GM20000 (cell line): ENCODE measurements at regions not wholly inside any gene's neighbourhood (a gene's known extent, or its start where the extent isn't known, plus 50 kb on each side); places are given as distances from the start of the nearest gene placed in this dataset.

Experiments used
- DNase-seq: peaks from one replicate; pipeline ENCODE4 v3.0.0; 2012; ENCODE audit warnings: low spot score
- TF ChIP-seq, protein P1 (sequence below): IDR thresholded peaks from 2 replicates; pipeline ENCODE4 v1.5.1; 2012; ENCODE audit warnings: mild to moderate bottlenecking, control low read depth; ENCODE audit errors: extremely low read depth, missing control alignments

DNA sequence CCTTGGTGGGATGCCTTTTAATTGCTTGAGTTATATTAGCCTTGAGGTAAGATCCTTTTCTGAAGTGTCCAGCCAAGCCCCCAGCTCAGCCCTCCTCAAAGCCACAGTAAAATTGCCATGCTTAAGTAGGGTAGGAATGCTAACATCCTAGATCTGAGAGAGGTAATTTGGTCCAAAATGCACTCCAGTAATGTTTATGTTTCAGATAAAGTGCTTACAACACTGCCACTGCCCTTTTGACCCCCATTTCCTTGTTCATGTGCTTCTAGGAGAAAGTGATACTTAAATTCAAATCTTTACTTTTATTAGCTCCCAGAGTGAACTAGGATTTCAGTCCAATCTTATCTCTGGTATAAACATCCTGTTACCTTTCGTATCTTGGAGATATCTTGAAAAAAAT is 318.0 kb downstream of the BMP2 start:
- TF ChIP-seq, protein P1, sequence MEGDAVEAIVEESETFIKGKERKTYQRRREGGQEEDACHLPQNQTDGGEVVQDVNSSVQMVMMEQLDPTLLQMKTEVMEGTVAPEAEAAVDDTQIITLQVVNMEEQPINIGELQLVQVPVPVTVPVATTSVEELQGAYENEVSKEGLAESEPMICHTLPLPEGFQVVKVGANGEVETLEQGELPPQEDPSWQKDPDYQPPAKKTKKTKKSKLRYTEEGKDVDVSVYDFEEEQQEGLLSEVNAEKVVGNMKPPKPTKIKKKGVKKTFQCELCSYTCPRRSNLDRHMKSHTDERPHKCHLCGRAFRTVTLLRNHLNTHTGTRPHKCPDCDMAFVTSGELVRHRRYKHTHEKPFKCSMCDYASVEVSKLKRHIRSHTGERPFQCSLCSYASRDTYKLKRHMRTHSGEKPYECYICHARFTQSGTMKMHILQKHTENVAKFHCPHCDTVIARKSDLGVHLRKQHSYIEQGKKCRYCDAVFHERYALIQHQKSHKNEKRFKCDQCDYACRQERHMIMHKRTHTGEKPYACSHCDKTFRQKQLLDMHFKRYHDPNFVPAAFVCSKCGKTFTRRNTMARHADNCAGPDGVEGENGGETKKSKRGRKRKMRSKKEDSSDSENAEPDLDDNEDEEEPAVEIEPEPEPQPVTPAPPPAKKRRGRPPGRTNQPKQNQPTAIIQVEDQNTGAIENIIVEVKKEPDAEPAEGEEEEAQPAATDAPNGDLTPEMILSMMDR: no peak
- no peak for DNase-seq

DNA sequence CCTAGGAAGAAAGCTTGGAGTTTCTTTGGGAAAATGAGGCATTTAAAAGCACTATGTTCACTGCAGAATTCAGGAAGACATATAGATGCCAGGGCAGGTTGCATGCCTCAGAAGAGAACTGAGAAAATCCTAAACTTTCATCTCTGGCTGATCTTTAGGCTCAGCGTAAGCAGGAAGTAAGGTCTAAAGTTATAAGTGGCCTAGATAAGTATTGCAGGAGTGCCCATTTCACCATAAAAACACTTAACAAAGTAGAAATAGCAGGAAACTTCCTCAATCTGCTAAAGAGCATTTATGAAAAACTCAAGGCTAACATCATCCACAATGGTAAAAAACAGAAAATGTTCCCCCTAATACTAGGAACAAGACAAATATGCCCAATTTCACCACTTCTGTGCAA is 320.3 kb downstream of the BMP2 start:
- DNase-seq: no peak

DNA sequence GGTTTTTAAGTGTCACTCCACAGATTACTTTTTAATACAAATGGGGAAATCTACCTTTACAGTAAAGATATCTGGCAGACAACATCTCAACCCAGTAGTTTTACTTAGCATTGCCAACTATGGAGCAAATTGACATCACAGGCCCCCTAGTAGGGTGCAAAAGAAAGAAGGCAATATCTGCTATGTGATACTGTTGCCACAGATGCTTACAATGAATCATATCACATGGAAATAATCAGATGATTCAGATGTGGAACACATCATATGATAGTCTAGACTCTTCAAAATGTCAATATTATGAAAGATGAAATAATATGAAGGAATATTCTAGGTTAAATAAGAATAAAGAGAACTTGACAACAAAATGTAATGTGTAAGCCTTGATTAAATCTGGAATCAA is 322.5 kb downstream of the BMP2 start:
- TF ChIP-seq, protein P1: no peak
- no peak for DNase-seq

More for the DNA sequence above, 320.3 kb downstream of the BMP2 start:
- TF ChIP-seq, protein P1: no peak

DNA sequence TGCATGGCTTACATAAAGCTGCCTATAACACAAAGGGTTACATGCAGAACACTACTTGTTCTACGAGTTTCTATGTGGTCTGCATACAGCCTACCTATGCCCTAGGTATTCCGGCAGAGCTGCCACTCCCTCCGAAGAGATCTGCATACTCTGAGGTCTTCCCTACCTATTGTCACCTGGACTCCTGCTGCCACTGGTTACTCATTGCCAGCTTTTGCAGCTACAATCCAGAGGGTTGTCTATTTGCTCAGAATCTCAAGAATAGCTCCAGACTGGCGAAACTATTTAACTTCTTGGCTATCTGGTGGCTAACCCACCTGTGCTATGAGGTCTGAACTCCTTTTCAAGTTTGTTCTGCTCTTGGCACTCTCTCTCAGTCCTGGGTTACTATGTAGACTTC is 323.3 kb downstream of the BMP2 start:
- TF ChIP-seq, protein P1: no peak
- no peak for DNase-seq

DNA sequence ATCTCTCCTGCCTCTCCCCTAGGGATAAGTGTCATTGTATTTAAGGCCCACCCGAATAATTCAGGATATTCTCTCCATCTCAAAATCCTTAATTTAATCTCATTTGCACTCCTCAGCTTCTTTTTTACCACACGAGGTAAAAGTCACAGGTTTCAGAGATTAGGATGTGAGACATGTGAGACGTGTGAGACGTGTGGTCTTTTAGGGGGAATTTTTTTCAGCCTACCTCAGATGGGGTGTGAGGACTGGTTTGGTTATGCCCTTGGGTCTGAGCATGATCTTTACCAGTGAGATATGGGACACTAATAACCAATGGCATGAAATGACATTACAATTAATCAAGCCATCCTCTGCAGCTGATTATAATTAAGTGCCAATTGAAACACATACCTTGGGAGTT is 324.2 kb downstream of the BMP2 start:
- TF ChIP-seq, protein P1: no peak
- no peak for DNase-seq

DNA sequence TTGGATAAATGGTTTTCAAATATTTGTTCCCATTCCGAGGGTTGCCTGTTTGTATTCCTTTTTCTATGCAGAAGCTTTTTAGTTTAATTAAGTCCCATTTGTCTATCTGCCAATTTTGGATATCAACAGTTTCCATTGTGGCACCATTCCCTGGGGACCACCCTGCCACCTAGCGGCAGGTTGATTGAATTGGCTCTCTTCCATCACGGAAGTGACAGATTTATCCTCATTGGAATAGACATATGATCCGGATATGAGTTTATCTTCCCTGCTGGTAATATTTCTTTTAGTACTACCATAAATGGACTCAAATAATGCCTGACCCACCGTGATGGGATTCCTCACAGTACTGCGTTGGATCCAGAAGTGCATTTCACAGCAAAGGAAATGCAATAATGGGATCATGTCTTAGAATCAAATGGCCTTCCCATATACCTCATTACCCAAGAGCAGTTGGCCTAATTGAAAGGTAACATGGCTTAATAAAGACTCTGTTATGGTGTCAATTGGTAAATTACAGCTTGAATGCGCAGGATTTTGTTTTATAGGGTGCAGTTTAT is 327.0 kb downstream of the BMP2 start:
- DNase-seq: peak; percentile 4
- TF ChIP-seq, protein P1: peak; percentile 54

DNA sequence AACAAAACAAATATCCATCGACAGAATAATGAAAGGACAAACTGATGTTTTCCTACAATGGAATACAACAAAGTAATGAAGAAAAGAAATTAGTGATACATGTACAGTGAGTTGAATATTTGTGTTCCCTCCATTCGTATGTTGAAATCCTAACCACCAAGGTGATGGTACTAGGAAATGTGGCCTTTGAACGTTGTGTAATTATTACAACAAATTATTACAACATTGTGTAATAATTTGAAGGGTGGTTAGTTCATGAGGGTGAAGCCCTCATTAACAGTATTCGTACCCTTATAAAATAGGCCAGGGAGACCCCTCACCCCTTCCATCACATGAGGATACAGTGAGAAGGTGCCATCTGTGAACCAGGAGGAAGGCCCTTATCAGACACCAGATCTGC is 339.4 kb downstream of the BMP2 start:
- DNase-seq: no peak
- TF ChIP-seq, protein P1: no peak
